ENCODE measurements at regions not wholly inside any gene's neighbourhood (a gene's known extent, or its start where the extent isn't known, plus 50 kb on each side); places are given as distances from the start of the nearest gene placed in this dataset.

DNA sequence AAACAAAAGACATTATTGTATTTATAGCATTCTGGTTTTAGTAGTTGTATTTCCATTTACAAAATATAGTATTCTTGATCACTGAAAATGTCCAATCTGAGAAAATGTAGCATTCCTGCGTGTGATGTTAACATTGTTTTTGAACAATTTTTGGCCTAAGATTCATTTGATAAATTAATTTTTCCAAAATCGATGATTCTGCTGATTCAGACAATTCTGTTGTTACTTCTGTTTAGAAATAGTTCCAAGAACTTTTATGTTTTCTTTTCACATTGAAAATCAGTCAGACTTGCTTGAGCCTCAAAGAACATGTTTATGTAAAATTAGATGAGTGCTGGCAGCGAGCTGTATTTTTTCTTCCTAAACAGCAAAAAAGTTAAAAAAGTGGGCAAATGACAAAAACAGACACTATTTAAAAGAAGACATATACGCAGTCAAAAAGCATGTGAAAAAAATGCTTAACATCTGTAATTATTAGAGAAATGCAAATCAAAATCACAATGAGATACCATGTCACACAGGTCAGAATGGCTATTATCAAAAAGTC, 804.5 kb upstream of the MIR17HG start:
- peaks cover 5% of the 10 kb centered on the region for H3K36me3 Mint-ChIP-seq (ENCODE audit: low read depth)
- no peak overlapping the region for H3K27ac Mint-ChIP-seq
- no peaks in the 10 kb centered on the region for H3K4me1 Mint-ChIP-seq
- DNase-seq, result no peak
- peaks cover 25% of the 10 kb centered on the region for H3K9me3 Mint-ChIP-seq
- no peaks in the 10 kb centered on the region for H3K27me3 Mint-ChIP-seq (ENCODE audit: low read depth, poor library complexity)
- no peak overlapping the region for H3K4me3 Mint-ChIP-seq
- TF ChIP-seq, protein P1, sequence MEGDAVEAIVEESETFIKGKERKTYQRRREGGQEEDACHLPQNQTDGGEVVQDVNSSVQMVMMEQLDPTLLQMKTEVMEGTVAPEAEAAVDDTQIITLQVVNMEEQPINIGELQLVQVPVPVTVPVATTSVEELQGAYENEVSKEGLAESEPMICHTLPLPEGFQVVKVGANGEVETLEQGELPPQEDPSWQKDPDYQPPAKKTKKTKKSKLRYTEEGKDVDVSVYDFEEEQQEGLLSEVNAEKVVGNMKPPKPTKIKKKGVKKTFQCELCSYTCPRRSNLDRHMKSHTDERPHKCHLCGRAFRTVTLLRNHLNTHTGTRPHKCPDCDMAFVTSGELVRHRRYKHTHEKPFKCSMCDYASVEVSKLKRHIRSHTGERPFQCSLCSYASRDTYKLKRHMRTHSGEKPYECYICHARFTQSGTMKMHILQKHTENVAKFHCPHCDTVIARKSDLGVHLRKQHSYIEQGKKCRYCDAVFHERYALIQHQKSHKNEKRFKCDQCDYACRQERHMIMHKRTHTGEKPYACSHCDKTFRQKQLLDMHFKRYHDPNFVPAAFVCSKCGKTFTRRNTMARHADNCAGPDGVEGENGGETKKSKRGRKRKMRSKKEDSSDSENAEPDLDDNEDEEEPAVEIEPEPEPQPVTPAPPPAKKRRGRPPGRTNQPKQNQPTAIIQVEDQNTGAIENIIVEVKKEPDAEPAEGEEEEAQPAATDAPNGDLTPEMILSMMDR (IDR thresholded peaks at IDR 0.05), result no peak

DNA sequence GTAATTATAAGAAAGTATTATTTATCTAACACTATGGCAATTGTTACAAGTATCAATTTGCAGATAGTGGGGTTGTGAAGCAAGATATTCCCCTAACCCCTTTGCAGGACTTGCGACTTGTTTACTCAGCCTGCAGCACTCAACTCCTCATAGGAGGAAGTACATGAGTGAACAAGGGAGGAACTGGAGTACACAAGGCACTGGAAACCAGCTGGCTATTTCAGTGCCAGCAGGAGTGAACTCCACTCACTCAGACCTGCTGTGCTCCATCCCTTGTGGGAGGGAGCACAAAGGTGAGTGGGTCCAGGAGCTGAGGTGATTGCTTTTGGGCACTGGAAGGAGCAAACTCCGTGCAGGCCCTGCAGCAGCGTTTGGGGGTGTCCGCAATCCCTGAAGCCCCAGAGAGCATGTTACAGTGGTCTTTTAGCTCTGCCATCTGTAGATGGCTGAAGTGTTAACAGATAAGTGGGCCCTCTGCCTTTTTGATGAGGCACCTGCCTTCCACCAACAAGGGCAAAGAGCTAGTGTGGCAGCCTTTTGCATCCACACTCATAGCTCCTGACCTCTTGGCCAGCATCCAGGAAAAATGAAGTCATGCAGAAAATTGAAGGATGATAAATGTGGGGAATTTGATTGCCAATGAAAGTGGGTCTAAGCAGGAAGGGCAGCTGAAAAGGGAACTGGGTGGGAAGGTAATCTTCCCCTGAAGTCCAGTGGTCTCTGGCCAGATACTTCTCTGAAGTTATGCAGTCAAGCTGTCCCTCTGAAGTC, 802.2 kb upstream of the MIR17HG start:
- Mint-ChIP-seq H3K4me1 (no peaks in the 10 kb centered on the region), H3K36me3 (ENCODE audit: low read depth) (peaks cover 5% of the 10 kb centered on the region), H3K27ac (no peak overlapping the region), H3K9me3 (peaks cover 32% of the 10 kb centered on the region), H3K4me3 (no peak overlapping the region), H3K27me3 (ENCODE audit: low read depth, poor library complexity) (no peaks in the 10 kb centered on the region)
- DNase-seq, result no peak
- TF ChIP-seq, protein P1 (IDR thresholded peaks at IDR 0.05), result no peak

DNA sequence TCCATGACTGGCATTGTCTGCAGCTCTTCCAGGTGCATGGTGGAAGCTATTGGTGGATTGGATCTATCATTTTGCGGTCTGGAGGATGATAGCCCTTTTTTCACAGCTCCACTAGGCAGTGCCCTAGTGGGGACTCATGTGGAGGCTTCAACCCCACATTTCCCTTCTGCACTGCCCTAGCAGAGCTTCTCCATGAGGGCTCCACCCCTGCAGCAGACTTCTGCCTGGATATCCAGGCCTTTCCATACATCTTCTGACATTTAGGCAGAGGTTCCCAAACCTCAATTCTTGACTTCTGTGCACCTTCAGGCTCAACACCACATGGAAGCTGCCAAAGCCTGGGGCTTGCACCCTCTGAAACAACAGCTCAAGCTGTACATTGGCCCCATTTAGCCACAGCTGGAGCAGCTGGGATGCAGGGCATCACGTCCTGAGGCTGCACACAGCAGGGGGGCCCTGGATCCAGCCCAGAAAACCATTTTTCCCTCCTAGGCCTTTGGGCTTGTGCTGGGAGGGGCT, 800.2 kb upstream of the MIR17HG start:
- Mint-ChIP-seq H3K9me3 (peaks cover 32% of the 10 kb centered on the region), H3K27ac (no peak overlapping the region), H3K4me3 (no peak overlapping the region), H3K36me3 (ENCODE audit: low read depth) (peaks cover 5% of the 10 kb centered on the region), H3K27me3 (ENCODE audit: low read depth, poor library complexity) (no peaks in the 10 kb centered on the region), H3K4me1 (no peaks in the 10 kb centered on the region)
- TF ChIP-seq, protein P1 (IDR thresholded peaks at IDR 0.05), result no peak
- no peak for DNase-seq

DNA sequence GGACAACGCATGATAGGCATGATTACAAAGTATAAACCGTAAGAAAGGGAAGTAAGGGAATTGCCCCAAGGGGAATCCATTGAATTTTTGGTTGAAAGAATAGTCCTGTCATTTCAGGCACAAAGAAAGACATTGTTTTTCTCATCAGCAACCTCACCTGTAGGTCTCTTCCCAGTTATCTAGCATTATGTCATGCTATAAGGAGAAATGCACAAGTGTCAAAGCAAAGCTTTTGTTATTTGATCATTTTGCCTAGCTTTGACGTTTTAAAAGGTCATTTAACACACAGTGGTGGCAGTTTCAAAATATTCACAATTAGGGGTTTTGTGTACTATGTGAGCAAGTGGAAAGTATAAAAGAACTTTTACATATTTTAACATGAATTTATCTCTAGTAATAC, 796.2 kb upstream of the MIR17HG start:
- Mint-ChIP-seq H3K27me3 (ENCODE audit: low read depth, poor library complexity) (no peaks in the 10 kb centered on the region), H3K9me3 (peaks cover 28% of the 10 kb centered on the region), H3K4me3 (no peak overlapping the region), H3K4me1 (no peaks in the 10 kb centered on the region), H3K27ac (no peak overlapping the region), H3K36me3 (ENCODE audit: low read depth) (peaks cover 3% of the 10 kb centered on the region)
- TF ChIP-seq, protein P1 (IDR thresholded peaks at IDR 0.05), result no peak
- no peak for DNase-seq

DNA sequence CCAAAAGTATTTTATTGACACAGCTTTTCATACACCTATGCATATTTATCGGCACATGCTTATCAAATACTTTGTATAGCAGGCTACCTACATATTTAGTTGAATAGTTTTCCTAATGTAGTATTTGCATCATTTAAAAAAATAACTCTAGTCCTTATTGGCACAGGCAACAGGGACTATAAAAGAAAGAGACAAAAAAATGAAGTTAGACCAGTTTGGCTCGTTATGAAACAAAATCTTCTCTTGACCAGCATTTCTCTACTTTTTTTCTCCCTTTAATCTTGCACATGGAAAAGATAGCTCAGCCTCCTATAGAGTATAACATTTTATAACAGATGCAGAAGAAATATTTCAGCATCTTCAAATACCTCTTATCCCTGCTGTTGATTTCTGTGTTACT, 794.8 kb upstream of the MIR17HG start:
- Mint-ChIP-seq H3K4me3 (no peak overlapping the region), H3K9me3 (peaks cover 14% of the 10 kb centered on the region), H3K4me1 (no peaks in the 10 kb centered on the region), H3K27ac (no peak overlapping the region), H3K36me3 (ENCODE audit: low read depth) (no peaks in the 10 kb centered on the region), H3K27me3 (ENCODE audit: low read depth, poor library complexity) (no peaks in the 10 kb centered on the region)
- DNase-seq, result no peak
- TF ChIP-seq, protein P1 (IDR thresholded peaks at IDR 0.05), result no peak
